Liver (tissue), 3 donors: ENCODE measurements at regions not wholly inside any gene's neighbourhood (a gene's known extent, or its start where the extent isn't known, plus 50 kb on each side); places are given as distances from the start of the nearest gene placed in this dataset.

ENCODE experiments used
- ATF3 ChIP-seq: IDR thresholded peaks from 2 replicates; pipeline ENCODE4 v1.6.1; 2016; ENCODE audit warnings: antibody characterized with exemption
- EGR1 ChIP-seq, 2 donors: IDR thresholded peaks; 2 replicates each; pipeline ENCODE4 v1.6.1; 2016 to 2018; ENCODE audit warnings: antibody characterized with exemption in 2 of 2, low read depth in 2 of 2
- FOXA1 ChIP-seq: IDR thresholded peaks from 2 replicates; pipeline ENCODE4 v1.6.1; 2016; ENCODE audit warnings: antibody characterized with exemption
- GABPA ChIP-seq, 2 donors: IDR thresholded peaks in 1 of 2; conservative IDR thresholded peaks in 1 of 2; 2 replicates each; pipeline ENCODE4 v1.6.1; 2016; ENCODE audit warnings: antibody characterized with exemption in 2 of 2, mild to moderate bottlenecking in 1 of 2, moderate library complexity in 1 of 2
- HNF4A ChIP-seq, 2 donors: conservative IDR thresholded peaks; 2 replicates each; pipeline ENCODE4 v1.6.1; 2016; ENCODE audit warnings: antibody characterized with exemption in 2 of 2, mild to moderate bottlenecking in 2 of 2
- HNF4G ChIP-seq: IDR thresholded peaks from 2 replicates; pipeline ENCODE4 v1.6.1; 2016; ENCODE audit warnings: antibody characterized with exemption
- JUND ChIP-seq, 2 donors: IDR thresholded peaks; 2 replicates each; pipeline ENCODE4 v1.6.1; 2016; ENCODE audit warnings: antibody characterized with exemption in 2 of 2
- RAD21 ChIP-seq, 2 donors: IDR thresholded peaks; 2 replicates each; pipeline ENCODE4 v1.6.1; 2016; ENCODE audit warnings: antibody characterized with exemption in 2 of 2, mild to moderate bottlenecking in 2 of 2
- REST ChIP-seq: IDR thresholded peaks from 2 replicates; pipeline ENCODE4 v1.6.1; 2016; ENCODE audit warnings: antibody characterized with exemption, mild to moderate bottlenecking
- RXRA ChIP-seq, 2 donors: IDR thresholded peaks; 2 replicates each; pipeline ENCODE4 v1.6.1; 2017 to 2018; ENCODE audit warnings: antibody characterized with exemption in 2 of 2, mild to moderate bottlenecking in 1 of 2
- SP1 ChIP-seq: IDR thresholded peaks from 2 replicates; pipeline ENCODE4 v1.6.1; 2018; ENCODE audit warnings: antibody characterized with exemption, mild to moderate bottlenecking
- TAF1 ChIP-seq: conservative IDR thresholded peaks from 2 replicates; pipeline ENCODE4 v1.6.1; 2016; ENCODE audit warnings: antibody characterized with exemption, mild to moderate bottlenecking
- TF ChIP-seq, protein P1 (sequence below): fragments of 150-350 bp; IDR thresholded peaks from 2 replicates; pipeline ENCODE4 v1.5.1; 2017; ENCODE audit warnings: improper control_type of control experiment, low read depth, low read length; ENCODE audit not compliant: missing input control
- TF ChIP-seq, protein P2 (sequence below): IDR thresholded peaks from 2 replicates; pipeline ENCODE4 v1.6.1; 2016; ENCODE audit warnings: antibody characterized with exemption
- donor health status: healthy.
- donor health status: healthy.

- TF ChIP-seq, protein P1, sequence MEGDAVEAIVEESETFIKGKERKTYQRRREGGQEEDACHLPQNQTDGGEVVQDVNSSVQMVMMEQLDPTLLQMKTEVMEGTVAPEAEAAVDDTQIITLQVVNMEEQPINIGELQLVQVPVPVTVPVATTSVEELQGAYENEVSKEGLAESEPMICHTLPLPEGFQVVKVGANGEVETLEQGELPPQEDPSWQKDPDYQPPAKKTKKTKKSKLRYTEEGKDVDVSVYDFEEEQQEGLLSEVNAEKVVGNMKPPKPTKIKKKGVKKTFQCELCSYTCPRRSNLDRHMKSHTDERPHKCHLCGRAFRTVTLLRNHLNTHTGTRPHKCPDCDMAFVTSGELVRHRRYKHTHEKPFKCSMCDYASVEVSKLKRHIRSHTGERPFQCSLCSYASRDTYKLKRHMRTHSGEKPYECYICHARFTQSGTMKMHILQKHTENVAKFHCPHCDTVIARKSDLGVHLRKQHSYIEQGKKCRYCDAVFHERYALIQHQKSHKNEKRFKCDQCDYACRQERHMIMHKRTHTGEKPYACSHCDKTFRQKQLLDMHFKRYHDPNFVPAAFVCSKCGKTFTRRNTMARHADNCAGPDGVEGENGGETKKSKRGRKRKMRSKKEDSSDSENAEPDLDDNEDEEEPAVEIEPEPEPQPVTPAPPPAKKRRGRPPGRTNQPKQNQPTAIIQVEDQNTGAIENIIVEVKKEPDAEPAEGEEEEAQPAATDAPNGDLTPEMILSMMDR, result no peak
- TF ChIP-seq FOXA1, result no peak
- TF ChIP-seq REST, result no peak
- no peak for TF ChIP-seq GABPA (IDR thresholded peaks at IDR 0.05 in 1 of 2, conservative IDR thresholded peaks at IDR 0.05 in 1 of 2)
- TF ChIP-seq, protein P2, sequence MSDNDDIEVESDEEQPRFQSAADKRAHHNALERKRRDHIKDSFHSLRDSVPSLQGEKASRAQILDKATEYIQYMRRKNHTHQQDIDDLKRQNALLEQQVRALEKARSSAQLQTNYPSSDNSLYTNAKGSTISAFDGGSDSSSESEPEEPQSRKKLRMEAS, result no peak
- TF ChIP-seq SP1, result no peak
- no peak for TF ChIP-seq JUND (IDR thresholded peaks at IDR 0.05)
- no peak for TF ChIP-seq ATF3
- no peak for TF ChIP-seq RAD21 (IDR thresholded peaks at IDR 0.05)
- no peak for TF ChIP-seq HNF4A (conservative IDR thresholded peaks at IDR 0.05)
- no peak for TF ChIP-seq TAF1
- TF ChIP-seq EGR1 (IDR thresholded peaks at IDR 0.05; ENCODE audit: low read depth in 2 of 2), result no peak
- TF ChIP-seq RXRA (IDR thresholded peaks at IDR 0.05), result no peak
- no peak for TF ChIP-seq HNF4G
Measured at GRCh38 chr6:14524319-14524718, 406.7 kb downstream of the CD83 start.
